ENCODE measurements at regions not wholly inside any gene's neighbourhood (a gene's known extent, or its start where the extent isn't known, plus 50 kb on each side); places are given as distances from the start of the nearest gene placed in this dataset.

- Histone ChIP-seq H3K4me3 (ENCODE audit: low read length) (no peak overlapping the region), H3K27me3 (ENCODE audit: insufficient read depth, low read depth, low read length) (no peaks in the 10 kb centered on the region), H3K36me3 (ENCODE audit: insufficient read depth, low read length) (no peaks in the 10 kb centered on the region), H3K9me2 (ENCODE audit: insufficient read depth, low read length) (no peaks in the 10 kb centered on the region), H3K9me3 (ENCODE audit: low read length) (no peaks in the 10 kb centered on the region), H3K4me2 (ENCODE audit: low read length) (no peak overlapping the region), H3K27ac (ENCODE audit: low read length) (no peak overlapping the region), H3F3A (ENCODE audit: insufficient read depth, low read length, poor library complexity, severe bottlenecking) (no peaks in the 10 kb centered on the region), H4K20me1 (ENCODE audit: insufficient read depth) (no peaks in the 10 kb centered on the region), H3K9ac (ENCODE audit: low read length) (no peak overlapping the region), H2AFZ (ENCODE audit: low read depth, low read length) (no peak overlapping the region), H3K79me2 (replicated peaks; ENCODE audit: insufficient read depth, low read length) (no peaks in the 10 kb centered on the region)
- TF ChIP-seq, protein P1, sequence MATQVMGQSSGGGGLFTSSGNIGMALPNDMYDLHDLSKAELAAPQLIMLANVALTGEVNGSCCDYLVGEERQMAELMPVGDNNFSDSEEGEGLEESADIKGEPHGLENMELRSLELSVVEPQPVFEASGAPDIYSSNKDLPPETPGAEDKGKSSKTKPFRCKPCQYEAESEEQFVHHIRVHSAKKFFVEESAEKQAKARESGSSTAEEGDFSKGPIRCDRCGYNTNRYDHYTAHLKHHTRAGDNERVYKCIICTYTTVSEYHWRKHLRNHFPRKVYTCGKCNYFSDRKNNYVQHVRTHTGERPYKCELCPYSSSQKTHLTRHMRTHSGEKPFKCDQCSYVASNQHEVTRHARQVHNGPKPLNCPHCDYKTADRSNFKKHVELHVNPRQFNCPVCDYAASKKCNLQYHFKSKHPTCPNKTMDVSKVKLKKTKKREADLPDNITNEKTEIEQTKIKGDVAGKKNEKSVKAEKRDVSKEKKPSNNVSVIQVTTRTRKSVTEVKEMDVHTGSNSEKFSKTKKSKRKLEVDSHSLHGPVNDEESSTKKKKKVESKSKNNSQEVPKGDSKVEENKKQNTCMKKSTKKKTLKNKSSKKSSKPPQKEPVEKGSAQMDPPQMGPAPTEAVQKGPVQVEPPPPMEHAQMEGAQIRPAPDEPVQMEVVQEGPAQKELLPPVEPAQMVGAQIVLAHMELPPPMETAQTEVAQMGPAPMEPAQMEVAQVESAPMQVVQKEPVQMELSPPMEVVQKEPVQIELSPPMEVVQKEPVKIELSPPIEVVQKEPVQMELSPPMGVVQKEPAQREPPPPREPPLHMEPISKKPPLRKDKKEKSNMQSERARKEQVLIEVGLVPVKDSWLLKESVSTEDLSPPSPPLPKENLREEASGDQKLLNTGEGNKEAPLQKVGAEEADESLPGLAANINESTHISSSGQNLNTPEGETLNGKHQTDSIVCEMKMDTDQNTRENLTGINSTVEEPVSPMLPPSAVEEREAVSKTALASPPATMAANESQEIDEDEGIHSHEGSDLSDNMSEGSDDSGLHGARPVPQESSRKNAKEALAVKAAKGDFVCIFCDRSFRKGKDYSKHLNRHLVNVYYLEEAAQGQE (IDR thresholded peaks at IDR 0.05; ENCODE audit: borderline replicate concordance), result no peak
- TF ChIP-seq SMC3 (conservative IDR thresholded peaks at IDR 0.05; ENCODE audit: poor library complexity) (no peak), RAD21 (conservative IDR thresholded peaks at IDR 0.05) (no peak), POLR2AphosphoS5 (IDR thresholded peaks at IDR 0.05) (no peak), EP300 (conservative IDR thresholded peaks at IDR 0.05; ENCODE audit: poor library complexity, severe bottlenecking) (no peak), MXI1 (conservative IDR thresholded peaks at IDR 0.05; ENCODE audit: poor library complexity, severe bottlenecking) (no peak), CTCF (IDR thresholded peaks at IDR 0.05; ENCODE audit: poor library complexity, severe bottlenecking) (no peak), TAF1 (IDR thresholded peaks at IDR 0.05; ENCODE audit: low read depth) (no peak), EZH2 (IDR thresholded peaks at IDR 0.05; ENCODE audit: borderline replicate concordance, insufficient read depth, low read length, poor library complexity, severe bottlenecking) (no peak)
Measured at GRCh38 chr9:135217836-135218235, 130.4 kb downstream of the OLFM1 start.

DNA sequence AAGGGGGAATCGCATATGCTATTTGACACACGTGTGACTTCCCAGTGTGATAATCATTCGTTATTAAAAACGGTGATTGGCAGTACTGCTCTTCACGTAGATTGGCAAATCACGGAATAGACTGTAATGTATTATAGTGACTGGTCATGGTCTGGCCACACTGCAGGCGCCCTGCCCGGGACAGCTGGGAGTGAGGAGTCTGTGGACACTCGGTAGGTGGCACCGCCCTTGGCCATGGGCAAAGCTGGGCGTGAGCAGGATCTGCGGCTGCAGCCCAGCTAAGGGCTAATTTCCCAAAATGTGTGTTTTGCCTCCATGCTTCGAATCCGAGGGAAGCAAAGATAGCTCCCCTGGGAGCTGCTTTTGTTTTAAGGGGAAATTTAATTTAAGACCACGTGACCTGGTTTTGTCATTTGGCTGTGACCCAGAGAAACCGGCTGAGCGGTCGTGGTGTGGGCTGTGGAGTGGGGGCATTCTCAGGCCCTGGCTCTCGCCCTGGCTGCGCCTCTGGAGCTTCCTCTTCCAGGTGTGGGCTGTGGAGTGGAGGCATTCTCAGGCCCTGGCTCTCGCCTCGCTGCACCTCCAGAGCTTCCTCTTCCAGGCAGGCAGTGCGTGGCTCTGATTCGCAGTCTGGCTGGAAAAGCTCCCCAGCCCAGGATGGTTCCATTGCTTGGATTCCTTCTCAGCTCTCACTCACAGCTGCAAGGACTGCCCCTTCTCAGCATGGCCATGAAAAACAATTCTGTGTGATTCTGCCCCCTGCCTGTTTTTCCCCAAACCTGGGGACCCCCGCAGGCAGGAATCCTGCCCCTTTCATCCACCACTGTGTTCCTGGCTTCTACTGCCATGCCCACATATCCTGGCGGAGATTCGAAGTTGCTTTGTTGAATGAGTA lies 131.1 kb downstream of the OLFM1 start:
- Histone ChIP-seq H3K9me2 (ENCODE audit: insufficient read depth, low read length) (no peaks in the 10 kb centered on the region), H2AFZ (ENCODE audit: low read depth, low read length) (no peak overlapping the region), H3K27ac (ENCODE audit: low read length) (no peak overlapping the region), H3K9me3 (ENCODE audit: low read length) (no peaks in the 10 kb centered on the region), H3K9ac (ENCODE audit: low read length) (no peak overlapping the region), H4K20me1 (ENCODE audit: insufficient read depth) (no peaks in the 10 kb centered on the region), H3K4me2 (ENCODE audit: low read length) (no peak overlapping the region), H3K27me3 (ENCODE audit: insufficient read depth, low read depth, low read length) (no peaks in the 10 kb centered on the region), H3F3A (ENCODE audit: insufficient read depth, low read length, poor library complexity, severe bottlenecking) (no peaks in the 10 kb centered on the region), H3K4me3 (ENCODE audit: low read length) (no peak overlapping the region), H3K79me2 (replicated peaks; ENCODE audit: insufficient read depth, low read length) (no peaks in the 10 kb centered on the region), H3K36me3 (ENCODE audit: insufficient read depth, low read length) (no peaks in the 10 kb centered on the region)
- TF ChIP-seq, protein P1 (IDR thresholded peaks at IDR 0.05; ENCODE audit: borderline replicate concordance), result no peak
- no peak for TF ChIP-seq TAF1 (IDR thresholded peaks at IDR 0.05; ENCODE audit: low read depth)
- TF ChIP-seq SMC3 (conservative IDR thresholded peaks at IDR 0.05; ENCODE audit: poor library complexity), result no peak
- TF ChIP-seq EZH2 (IDR thresholded peaks at IDR 0.05; ENCODE audit: borderline replicate concordance, insufficient read depth, low read length, poor library complexity, severe bottlenecking), result no peak
- no peak for TF ChIP-seq EP300 (conservative IDR thresholded peaks at IDR 0.05; ENCODE audit: poor library complexity, severe bottlenecking)
- no peak for TF ChIP-seq RAD21 (conservative IDR thresholded peaks at IDR 0.05)
- TF ChIP-seq MXI1 (conservative IDR thresholded peaks at IDR 0.05; ENCODE audit: poor library complexity, severe bottlenecking), result no peak
- no peak for TF ChIP-seq CTCF (IDR thresholded peaks at IDR 0.05; ENCODE audit: poor library complexity, severe bottlenecking)
- TF ChIP-seq POLR2AphosphoS5 (IDR thresholded peaks at IDR 0.05), result no peak
